Astrocyte of the cerebellum (primary cell): ENCODE measurements at regions not wholly inside any gene's neighbourhood (a gene's known extent, or its start where the extent isn't known, plus 50 kb on each side); places are given as distances from the start of the nearest gene placed in this dataset.

Experiments used
- DNase-seq: peaks from one replicate; pipeline ENCODE4 v3.0.0-alpha.2; 2011; ENCODE audit warnings: low read depth
- H3K4me3 ChIP-seq: 2 replicates; pipeline ENCODE4 v1.5.1; 2011; ENCODE audit warnings: mild to moderate bottlenecking, low read depth, low read length, moderate library complexity
- in situ Hi-C: cut with HindIII; loops from 2 replicates; pipeline ENCODE4 v1.10.0; 2017; ENCODE audit warnings: low sequenced_read_pairs
- TF ChIP-seq, protein P1 (sequence below): IDR thresholded peaks from 2 replicates; pipeline ENCODE4 v1.5.1; 2012; ENCODE audit warnings: low read length, low read depth, moderate library complexity, mild to moderate bottlenecking; ENCODE audit errors: missing control alignments

DNA sequence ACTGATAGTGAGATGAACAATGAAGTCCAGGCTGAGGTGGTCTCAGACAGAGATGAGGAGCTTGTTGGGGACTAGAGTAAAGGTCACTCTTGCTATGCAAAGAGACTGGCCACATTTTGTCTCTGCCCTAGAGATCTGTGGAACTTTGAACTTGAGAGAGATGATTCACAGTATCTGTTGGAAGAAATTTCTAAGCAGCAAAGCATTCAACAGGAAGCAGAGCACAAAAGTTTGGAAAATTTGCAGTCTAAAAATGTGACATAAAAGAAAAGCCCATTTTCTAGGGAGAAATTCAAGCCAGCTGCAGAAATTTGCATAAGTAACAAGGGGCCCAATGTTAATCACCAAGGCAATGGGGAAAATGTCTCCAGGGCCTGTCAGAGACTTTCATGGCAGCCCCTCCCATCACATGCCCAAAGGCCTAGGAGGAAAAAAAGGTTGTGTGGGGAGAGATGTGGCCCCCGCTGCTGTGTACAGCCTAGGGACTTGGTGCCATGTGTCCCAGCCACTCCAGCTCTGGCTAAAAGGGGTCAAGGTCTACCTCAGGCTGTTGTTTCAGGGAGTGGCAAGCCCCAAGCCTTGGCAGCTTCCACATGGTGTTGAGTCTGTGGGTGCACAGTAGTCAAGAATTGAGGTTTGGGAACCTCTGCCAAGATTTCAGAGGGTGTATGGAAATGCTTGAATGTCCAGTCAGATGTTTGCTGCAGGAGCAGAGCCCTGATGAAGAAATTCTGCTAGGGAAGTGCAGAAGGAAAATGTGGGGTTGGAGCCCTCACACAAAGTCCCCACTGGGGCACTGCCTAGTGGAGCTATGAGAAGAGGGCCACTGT, 262.8 kb downstream of the DKK2 start:
- TF ChIP-seq, protein P1, sequence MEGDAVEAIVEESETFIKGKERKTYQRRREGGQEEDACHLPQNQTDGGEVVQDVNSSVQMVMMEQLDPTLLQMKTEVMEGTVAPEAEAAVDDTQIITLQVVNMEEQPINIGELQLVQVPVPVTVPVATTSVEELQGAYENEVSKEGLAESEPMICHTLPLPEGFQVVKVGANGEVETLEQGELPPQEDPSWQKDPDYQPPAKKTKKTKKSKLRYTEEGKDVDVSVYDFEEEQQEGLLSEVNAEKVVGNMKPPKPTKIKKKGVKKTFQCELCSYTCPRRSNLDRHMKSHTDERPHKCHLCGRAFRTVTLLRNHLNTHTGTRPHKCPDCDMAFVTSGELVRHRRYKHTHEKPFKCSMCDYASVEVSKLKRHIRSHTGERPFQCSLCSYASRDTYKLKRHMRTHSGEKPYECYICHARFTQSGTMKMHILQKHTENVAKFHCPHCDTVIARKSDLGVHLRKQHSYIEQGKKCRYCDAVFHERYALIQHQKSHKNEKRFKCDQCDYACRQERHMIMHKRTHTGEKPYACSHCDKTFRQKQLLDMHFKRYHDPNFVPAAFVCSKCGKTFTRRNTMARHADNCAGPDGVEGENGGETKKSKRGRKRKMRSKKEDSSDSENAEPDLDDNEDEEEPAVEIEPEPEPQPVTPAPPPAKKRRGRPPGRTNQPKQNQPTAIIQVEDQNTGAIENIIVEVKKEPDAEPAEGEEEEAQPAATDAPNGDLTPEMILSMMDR: no peak
- peak; percentile 37 for DNase-seq
- in situ Hi-C loops: no loop called here
- H3K4me3 ChIP-seq: no peak overlapping the region

DNA sequence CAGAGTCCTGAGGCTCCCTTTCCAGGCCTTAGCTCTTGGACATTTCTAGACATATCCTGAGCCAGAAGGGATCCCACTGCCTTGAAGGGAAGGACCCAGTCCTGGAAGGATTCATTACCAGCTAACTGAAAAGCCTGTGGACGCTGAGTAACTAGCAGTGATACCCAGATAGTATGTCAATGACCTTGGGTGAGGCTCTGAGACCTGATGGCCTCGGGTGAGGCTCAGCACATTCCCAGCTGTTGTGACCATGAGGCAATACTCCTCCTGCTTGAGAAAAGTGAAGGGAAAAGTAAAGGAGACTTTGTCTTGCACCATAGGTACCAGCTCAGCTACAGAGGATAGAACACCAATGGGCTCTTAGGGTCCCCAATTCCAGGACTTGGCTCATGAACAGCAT, 268.1 kb downstream of the DKK2 start:
- in situ Hi-C loops: no loop called here
- H3K4me3 ChIP-seq: no peak overlapping the region
- TF ChIP-seq, protein P1: no peak
- DNase-seq: no peak

GRCh38 chr4:106766519-106766918, 269.6 kb downstream of the DKK2 start:
- TF ChIP-seq, protein P1: no peak
- DNase-seq: peak; percentile 52
- H3K4me3 ChIP-seq: no peak overlapping the region
- in situ Hi-C loops: no loop called here

- DNase-seq: no peak
- no peak overlapping the region for H3K4me3 ChIP-seq
- in situ Hi-C loops: no loop called here
- TF ChIP-seq, protein P1: no peak
Measured at GRCh38 chr4:106764774-106765173, 271.3 kb downstream of the DKK2 start.

DNA sequence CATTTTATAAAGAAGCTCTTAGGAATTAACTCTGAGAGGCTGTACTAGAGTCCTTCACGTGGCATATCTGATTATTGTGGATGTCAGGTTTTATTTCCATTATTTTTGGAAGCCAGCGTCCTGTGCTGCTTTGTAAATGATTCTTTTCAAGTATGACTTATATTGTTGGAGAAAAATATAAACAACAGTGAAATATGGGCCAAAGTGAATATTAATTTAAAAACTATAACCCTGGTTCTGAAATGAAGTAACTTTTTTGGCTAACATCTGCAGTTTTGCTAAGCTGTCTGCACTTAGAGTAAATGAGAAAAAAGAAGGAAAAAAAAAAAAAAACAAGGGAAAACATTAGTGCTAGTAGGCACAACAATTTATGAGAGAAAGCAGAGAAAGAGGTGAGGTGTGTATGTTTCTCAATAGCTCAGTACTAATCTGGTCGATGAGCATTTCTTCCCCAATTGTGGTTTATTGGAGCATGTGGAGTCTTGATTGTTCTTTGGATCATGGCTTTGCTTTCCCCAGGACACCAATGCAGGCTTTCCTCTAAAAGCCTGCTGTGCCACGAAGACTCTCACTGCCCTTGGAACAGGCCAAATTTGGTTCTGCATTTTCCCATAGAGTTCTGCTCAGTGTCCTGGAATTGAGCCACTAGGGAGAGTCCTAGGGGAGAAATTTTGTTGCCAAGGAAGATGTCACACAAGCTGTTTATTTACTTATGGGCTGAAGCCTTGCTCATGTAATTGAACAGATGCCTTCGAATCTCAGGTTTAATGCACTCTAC, 273.3 kb downstream of the DKK2 start:
- DNase-seq: peak; percentile 26
- TF ChIP-seq, protein P1: no peak
- no peak overlapping the region for H3K4me3 ChIP-seq
- in situ Hi-C loops: no loop called here

GRCh38 chr4:106753426-106753825, 282.7 kb downstream of the DKK2 start:
- in situ Hi-C loops: no loop called here
- no peak for DNase-seq
- TF ChIP-seq, protein P1: no peak
- no peak overlapping the region for H3K4me3 ChIP-seq
